GM10266 (cell line): ENCODE measurements at regions not wholly inside any gene's neighbourhood (a gene's known extent, or its start where the extent isn't known, plus 50 kb on each side); places are given as distances from the start of the nearest gene placed in this dataset.

Source experiments
- DNase-seq: peaks from one replicate; pipeline ENCODE4 v3.0.0; 2012; ENCODE audit errors: extremely low spot score
- CTCF ChIP-seq: IDR thresholded peaks from 2 replicates; pipeline ENCODE4 v1.5.1; 2012; ENCODE audit warnings: mild to moderate bottlenecking, low read depth; ENCODE audit not compliant: control insufficient read depth, insufficient read depth; ENCODE audit errors: missing control alignments

- TF ChIP-seq CTCF: no peak
- DNase-seq: no peak
These were observed 889.4 kb upstream of the TENM4 start for GRCh38 chr11:80330264-80330663.

GRCh38 chr11:80328774-80329173 is 887.9 kb upstream of the TENM4 start:
- TF ChIP-seq CTCF: no peak
- no peak for DNase-seq

GRCh38 chr11:80327956-80328614 is 887.3 kb upstream of the TENM4 start:
- no peak for DNase-seq
- TF ChIP-seq CTCF: no peak

GRCh38 chr11:80321786-80322185 is 881.0 kb upstream of the TENM4 start:
- no peak for DNase-seq
- no peak for TF ChIP-seq CTCF

GRCh38 chr11:80320765-80321164 is 879.9 kb upstream of the TENM4 start:
- TF ChIP-seq CTCF: peak; percentile 28
- no peak for DNase-seq

- no peak for DNase-seq
- no peak for TF ChIP-seq CTCF
These were observed 879.4 kb upstream of the TENM4 start for GRCh38 chr11:80320226-80320625.

GRCh38 chr11:80317612-80318011 is 876.8 kb upstream of the TENM4 start:
- no peak for TF ChIP-seq CTCF
- DNase-seq: no peak
